Naive B cell (primary cell): ENCODE measurements at regions not wholly inside any gene's neighbourhood (a gene's known extent, or its start where the extent isn't known, plus 50 kb on each side); places are given as distances from the start of the nearest gene placed in this dataset.
A peak's percentile ranks its signal among the peaks of the same experiment; 100 is the strongest.
"Not testable (repeated sequence)": the region's sequence is repeated elsewhere in the genome, so short reads cannot be mapped to it uniquely, and the experiment has no call there.

Experiments
- ATAC-seq, 2 donors: fragments of 150-1000 bp; cut with Tn5 transposase; 2 replicates each; pipeline ENCODE4 v1.10.0; 2021; ENCODE audit warnings: low read depth in 2 of 2, mild to moderate bottlenecking in 2 of 2, moderate library complexity in 2 of 2
- DNase-seq: peaks from one replicate; pipeline ENCODE4 v3.0.0; 2022
- H3K27ac Mint-ChIP-seq, 6 donors: one replicate each; pipeline ENCODE4 v1.8.0; 2020 to 2022; ENCODE audit warnings: mild to moderate bottlenecking in 6 of 6, mixed read lengths in 6 of 6, moderate library complexity in 5 of 6, inconsistent platforms in 2 of 6
- H3K27me3 Mint-ChIP-seq, 3 donors: one replicate each; pipeline ENCODE4 v1.8.0; 2021 to 2022; ENCODE audit warnings: mixed read lengths in 3 of 3, mild to moderate bottlenecking in 1 of 3
- H3K36me3 Mint-ChIP-seq, 2 donors: one replicate each; pipeline ENCODE4 v1.8.0; 2020 to 2022; ENCODE audit warnings: mixed read lengths in 2 of 2, inconsistent platforms in 1 of 2, mild to moderate bottlenecking in 1 of 2
- H3K4me1 Mint-ChIP-seq, 3 donors: one replicate each; pipeline ENCODE4 v1.8.0; 2020 to 2022; ENCODE audit warnings: mixed read lengths in 3 of 3, inconsistent platforms in 1 of 3, mild to moderate bottlenecking in 1 of 3, moderate library complexity in 1 of 3
- H3K4me3 Mint-ChIP-seq, 8 donors: one replicate each; pipeline ENCODE4 v1.8.0; 2020 to 2022; ENCODE audit warnings: mild to moderate bottlenecking in 8 of 8, mixed read lengths in 8 of 8, moderate library complexity in 8 of 8, inconsistent platforms in 2 of 8
- H3K9me3 Mint-ChIP-seq, 7 donors: one replicate each; pipeline ENCODE4 v1.8.0; 2020 to 2022; ENCODE audit warnings: mixed read lengths in 7 of 7, mild to moderate bottlenecking in 5 of 7, inconsistent platforms in 2 of 7, moderate library complexity in 1 of 7

- peaks cover 8 to 18% (median 9%) of the 10 kb centered on the region in 3 donors for H3K27me3 Mint-ChIP-seq
- peak overlapping the region in 1 of 8 donors; percentile 9 for H3K4me3 Mint-ChIP-seq
- H3K27ac Mint-ChIP-seq, result no peak overlapping the region
- H3K9me3 Mint-ChIP-seq, result no peaks in the 10 kb centered on the region
- peaks cover 4 to 7% (median 6%) of the 10 kb centered on the region in 3 donors for H3K4me1 Mint-ChIP-seq
- ATAC-seq, result no peak
- no peaks in the 10 kb centered on the region for H3K36me3 Mint-ChIP-seq
- no peak for DNase-seq
Measured at GRCh38 chr4:159027535-159027934, 75.3 kb upstream of the RAPGEF2 start.

- Mint-ChIP-seq H3K4me3 (no peak overlapping the region), H3K27ac (no peak overlapping the region), H3K9me3 (no peaks in the 10 kb centered on the region), H3K36me3 (no peaks in the 10 kb centered on the region), H3K4me1 (peaks cover 4 to 7% (median 6%) of the 10 kb centered on the region in 3 donors), H3K27me3 (peaks cover 4 to 17% (median 8%) of the 10 kb centered on the region in 3 donors)
- DNase-seq, result no peak
- no peak for ATAC-seq
Measured at GRCh38 chr4:159029481-159029880, 73.4 kb upstream of the RAPGEF2 start.

GRCh38 chr4:159030297-159030696, 72.6 kb upstream of the RAPGEF2 start:
- ATAC-seq, H3K4me3 Mint-ChIP-seq: not testable (repeated sequence)
- H3K27me3 Mint-ChIP-seq, result peaks cover 4 to 17% (median 8%) of the 10 kb centered on the region in 3 donors

GRCh38 chr4:159035570-159035969, 67.3 kb upstream of the RAPGEF2 start:
- Mint-ChIP-seq H3K36me3 (no peaks in the 10 kb centered on the region), H3K4me1 (no peaks in the 10 kb centered on the region), H3K4me3 (no peak overlapping the region), H3K27ac (no peak overlapping the region), H3K27me3 (peaks cover 16 to 43% (median 33%) of the 10 kb centered on the region in 3 donors), H3K9me3 (no peaks in the 10 kb centered on the region)
- DNase-seq (no peak), ATAC-seq (no peak)

More at GRCh38 chr4:159030297-159030696, 72.6 kb upstream of the RAPGEF2 start:
- H3K9me3 Mint-ChIP-seq, H3K4me1 Mint-ChIP-seq, H3K27ac Mint-ChIP-seq, H3K36me3 Mint-ChIP-seq, DNase-seq: not testable (repeated sequence)

GRCh38 chr4:159038536-159038935, 64.3 kb upstream of the RAPGEF2 start:
- Mint-ChIP-seq H3K4me1 (peaks cover 0 to 2% (median 0%) of the 10 kb centered on the region in 3 donors), H3K36me3 (no peaks in the 10 kb centered on the region), H3K27ac (no peak overlapping the region), H3K27me3 (peaks cover 36 to 53% (median 47%) of the 10 kb centered on the region in 3 donors), H3K4me3 (no peak overlapping the region), H3K9me3 (no peaks in the 10 kb centered on the region)
- DNase-seq (no peak), ATAC-seq (no peak)

GRCh38 chr4:159041054-159042034, 61.5 kb upstream of the RAPGEF2 start:
- no peak overlapping the region for H3K27ac Mint-ChIP-seq
- H3K27me3 Mint-ChIP-seq, result peaks cover 35 to 65% (median 64%) of the 10 kb centered on the region in 3 donors
- peaks cover 0 to 2% (median 0%) of the 10 kb centered on the region in 3 donors for H3K4me1 Mint-ChIP-seq
- DNase-seq, result no peak
- no peaks in the 10 kb centered on the region for H3K36me3 Mint-ChIP-seq
- peaks cover 0 to 2% (median 0%) of the 10 kb centered on the region in 7 donors for H3K9me3 Mint-ChIP-seq
- H3K4me3 Mint-ChIP-seq, result no peak overlapping the region
- no peak for ATAC-seq

GRCh38 chr4:159042097-159042605, 60.7 kb upstream of the RAPGEF2 start:
- Mint-ChIP-seq H3K9me3 (peaks cover 0 to 2% (median 0%) of the 10 kb centered on the region in 7 donors), H3K27ac (no peak overlapping the region), H3K4me3 (no peak overlapping the region), H3K4me1 (peaks cover 0 to 2% (median 0%) of the 10 kb centered on the region in 3 donors), H3K36me3 (no peaks in the 10 kb centered on the region), H3K27me3 (peaks cover 31 to 63% (median 60%) of the 10 kb centered on the region in 3 donors)
- no peak for DNase-seq
- no peak for ATAC-seq

- Mint-ChIP-seq H3K9me3 (peaks cover 0 to 2% (median 0%) of the 10 kb centered on the region in 7 donors), H3K27me3 (peaks cover 36 to 66% (median 62%) of the 10 kb centered on the region in 3 donors), H3K4me3 (no peak overlapping the region), H3K27ac (no peak overlapping the region), H3K4me1 (peaks cover 0 to 2% (median 0%) of the 10 kb centered on the region in 3 donors), H3K36me3 (no peaks in the 10 kb centered on the region)
- DNase-seq (no peak), ATAC-seq (no peak)
Measured at GRCh38 chr4:159042868-159043267, 60.0 kb upstream of the RAPGEF2 start.

- Mint-ChIP-seq H3K36me3 (no peaks in the 10 kb centered on the region), H3K4me1 (peaks cover 0 to 2% (median 0%) of the 10 kb centered on the region in 3 donors), H3K27me3 (peaks cover 37 to 64% (median 55%) of the 10 kb centered on the region in 3 donors), H3K9me3 (peaks cover 0 to 2% (median 0%) of the 10 kb centered on the region in 7 donors), H3K27ac (no peak overlapping the region), H3K4me3 (no peak overlapping the region)
- DNase-seq, result no peak
- ATAC-seq, result no peak
Measured at GRCh38 chr4:159043861-159044260, 59.0 kb upstream of the RAPGEF2 start.

GRCh38 chr4:159045321-159045720, 57.6 kb upstream of the RAPGEF2 start:
- Mint-ChIP-seq H3K4me1 (peaks cover 0 to 4% (median 4%) of the 10 kb centered on the region in 3 donors), H3K36me3 (no peaks in the 10 kb centered on the region), H3K9me3 (peaks cover 0 to 2% (median 0%) of the 10 kb centered on the region in 7 donors), H3K27ac (no peak overlapping the region), H3K4me3 (no peak overlapping the region), H3K27me3 (peaks cover 42 to 66% (median 61%) of the 10 kb centered on the region in 3 donors)
- no peak for ATAC-seq
- DNase-seq, result no peak

- no peak for DNase-seq
- Mint-ChIP-seq H3K27me3 (peaks cover 40 to 60% (median 58%) of the 10 kb centered on the region in 3 donors), H3K4me1 (peaks cover 8 to 12% (median 11%) of the 10 kb centered on the region in 3 donors), H3K4me3 (no peak overlapping the region), H3K36me3 (no peaks in the 10 kb centered on the region), H3K9me3 (peaks cover 0 to 2% (median 0%) of the 10 kb centered on the region in 7 donors), H3K27ac (no peak overlapping the region)
- ATAC-seq, result no peak
Measured at GRCh38 chr4:159046683-159047082, 56.2 kb upstream of the RAPGEF2 start.

- Mint-ChIP-seq H3K9me3 (peaks cover 0 to 2% (median 0%) of the 10 kb centered on the region in 7 donors), H3K4me3 (no peak overlapping the region), H3K36me3 (no peaks in the 10 kb centered on the region), H3K27ac (no peak overlapping the region), H3K4me1 (peaks cover 15 to 17% (median 16%) of the 10 kb centered on the region in 3 donors), H3K27me3 (peaks cover 38 to 58% (median 54%) of the 10 kb centered on the region in 3 donors)
- DNase-seq (no peak), ATAC-seq (no peak)
Measured at GRCh38 chr4:159047478-159048165, 55.3 kb upstream of the RAPGEF2 start.
